HCT116 (cell line): ENCODE measurements at regions not wholly inside any gene's neighbourhood (a gene's known extent, or its start where the extent isn't known, plus 50 kb on each side); places are given as distances from the start of the nearest gene placed in this dataset.

ENCODE experiments used
- CEBPB ChIP-seq: IDR thresholded peaks from 2 replicates; pipeline ENCODE4 v1.6.1; 2012; ENCODE audit warnings: low read depth
- CTCF ChIP-seq, 3 experiments: fragments of 200-600 bp in 1 of 3; sonication (generic) in 1 of 3; IDR thresholded peaks in 2 of 3; conservative IDR thresholded peaks in 1 of 3; 2 replicates each; pipeline ENCODE4 v1.5.1; 2012 to 2017; ENCODE audit warnings: low read depth in 2 of 3, low read length in 2 of 3, antibody characterized with exemption in 1 of 3, borderline replicate concordance in 1 of 3, control low read depth in 1 of 3, mild to moderate bottlenecking in 1 of 3, mixed read lengths in 1 of 3, mixed run types in 1 of 3, moderate library complexity in 1 of 3; ENCODE audit not compliant: insufficient read depth in 1 of 3
- EZH2 ChIP-seq: fragments of 200-600 bp; sonication (generic); IDR thresholded peaks from 2 replicates; pipeline ENCODE4 v1.6.1; 2017; ENCODE audit warnings: antibody characterized with exemption, mixed run types
- EZH2phosphoT487 ChIP-seq: fragments of 200-600 bp; IDR thresholded peaks from 2 replicates; pipeline ENCODE4 v1.6.1; 2018; ENCODE audit warnings: antibody characterized with exemption, borderline replicate concordance
- FOSL1 ChIP-seq: IDR thresholded peaks from 2 replicates; pipeline ENCODE4 v1.6.1; 2012; ENCODE audit warnings: low read depth
- JUND ChIP-seq: IDR thresholded peaks from 2 replicates; pipeline ENCODE4 v1.6.1; 2012
- POLR2A ChIP-seq: IDR thresholded peaks from 2 replicates; pipeline ENCODE4 v1.7.0; 2011; ENCODE audit warnings: borderline replicate concordance; ENCODE audit not compliant: insufficient read depth, insufficient read length; ENCODE audit errors: extremely low read depth
- POLR2AphosphoS5 ChIP-seq: IDR thresholded peaks from 2 replicates; pipeline ENCODE4 v1.6.1; 2011; ENCODE audit warnings: mild to moderate bottlenecking, low read depth, low read length, moderate library complexity
- RAD21 ChIP-seq: IDR thresholded peaks from 2 replicates; pipeline ENCODE4 v1.6.1; 2012; ENCODE audit warnings: low read depth, mild to moderate bottlenecking
- SIN3A ChIP-seq: IDR thresholded peaks from 2 replicates; pipeline ENCODE4 v1.6.1; 2012; ENCODE audit warnings: low read depth
- ZNF274 ChIP-seq: fragments of 200-500 bp; sonication (Bioruptor generic); IDR thresholded peaks from 2 replicates; pipeline ENCODE4 v1.6.1; 2014; ENCODE audit warnings: mild to moderate bottlenecking, low read depth, low read length, inconsistent platforms
- TF ChIP-seq, protein P1 (sequence below): IDR thresholded peaks from 2 replicates; pipeline ENCODE4 v1.6.1; 2011; ENCODE audit warnings: mild to moderate bottlenecking, low read length, moderate library complexity; ENCODE audit not compliant: insufficient replicate concordance; ENCODE audit errors: extremely low read depth
- TF ChIP-seq, protein P2 (sequence below): IDR thresholded peaks from 2 replicates; pipeline ENCODE4 v1.6.1; 2012

DNA sequence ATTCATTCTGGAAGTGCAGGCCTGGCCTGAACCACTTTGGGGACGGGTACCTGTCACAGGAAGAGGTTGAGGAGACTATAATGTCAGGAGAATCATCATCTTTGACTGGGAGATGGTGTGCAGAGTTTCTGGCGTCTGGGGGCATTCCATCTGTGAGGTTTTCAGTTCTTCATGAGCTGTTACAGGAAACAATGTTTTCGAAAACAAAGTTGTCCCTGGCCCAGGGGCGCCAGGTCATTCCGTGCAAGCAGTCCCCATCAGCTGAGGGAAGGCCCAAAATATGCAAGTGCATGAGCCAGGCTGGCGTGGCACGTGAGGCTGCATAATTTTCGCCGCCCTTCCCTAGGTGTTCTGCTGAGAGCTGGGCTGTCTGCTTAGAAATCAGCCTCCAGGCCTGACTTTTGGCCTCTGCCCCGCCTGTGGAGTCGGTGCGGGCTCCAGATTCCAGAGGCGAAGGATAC lies 68.4 kb upstream of the ATP5PO start:
- TF ChIP-seq CTCF (IDR thresholded peaks at IDR 0.05 in 2 of 3, conservative IDR thresholded peaks at IDR 0.05 in 1 of 3; ENCODE audit: borderline replicate concordance in 1 of 3, insufficient read depth in 1 of 3, low read depth in 2 of 3, low read length in 2 of 3): no peak
- TF ChIP-seq JUND: no peak
- no peak for TF ChIP-seq EZH2
- no peak for TF ChIP-seq POLR2A
- TF ChIP-seq EZH2phosphoT487: no peak
- no peak for TF ChIP-seq FOSL1
- TF ChIP-seq, protein P1, sequence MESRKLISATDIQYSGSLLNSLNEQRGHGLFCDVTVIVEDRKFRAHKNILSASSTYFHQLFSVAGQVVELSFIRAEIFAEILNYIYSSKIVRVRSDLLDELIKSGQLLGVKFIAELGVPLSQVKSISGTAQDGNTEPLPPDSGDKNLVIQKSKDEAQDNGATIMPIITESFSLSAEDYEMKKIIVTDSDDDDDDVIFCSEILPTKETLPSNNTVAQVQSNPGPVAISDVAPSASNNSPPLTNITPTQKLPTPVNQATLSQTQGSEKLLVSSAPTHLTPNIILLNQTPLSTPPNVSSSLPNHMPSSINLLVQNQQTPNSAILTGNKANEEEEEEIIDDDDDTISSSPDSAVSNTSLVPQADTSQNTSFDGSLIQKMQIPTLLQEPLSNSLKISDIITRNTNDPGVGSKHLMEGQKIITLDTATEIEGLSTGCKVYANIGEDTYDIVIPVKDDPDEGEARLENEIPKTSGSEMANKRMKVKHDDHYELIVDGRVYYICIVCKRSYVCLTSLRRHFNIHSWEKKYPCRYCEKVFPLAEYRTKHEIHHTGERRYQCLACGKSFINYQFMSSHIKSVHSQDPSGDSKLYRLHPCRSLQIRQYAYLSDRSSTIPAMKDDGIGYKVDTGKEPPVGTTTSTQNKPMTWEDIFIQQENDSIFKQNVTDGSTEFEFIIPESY: no peak
- no peak for TF ChIP-seq ZNF274
- TF ChIP-seq POLR2AphosphoS5: no peak
- TF ChIP-seq CEBPB: no peak
- TF ChIP-seq RAD21: no peak
- TF ChIP-seq SIN3A: no peak
- TF ChIP-seq, protein P2, sequence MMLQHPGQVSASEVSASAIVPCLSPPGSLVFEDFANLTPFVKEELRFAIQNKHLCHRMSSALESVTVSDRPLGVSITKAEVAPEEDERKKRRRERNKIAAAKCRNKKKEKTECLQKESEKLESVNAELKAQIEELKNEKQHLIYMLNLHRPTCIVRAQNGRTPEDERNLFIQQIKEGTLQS: no peak
